ENCODE measurements at regions not wholly inside any gene's neighbourhood (a gene's known extent, or its start where the extent isn't known, plus 50 kb on each side); places are given as distances from the start of the nearest gene placed in this dataset.

- TF ChIP-seq POLR2A (IDR thresholded peaks at IDR 0.05; ENCODE audit: low read depth, low read length) (no peak), POLR2AphosphoS5 (IDR thresholded peaks at IDR 0.05; ENCODE audit: low read depth, low read length) (no peak), TAF1 (IDR thresholded peaks at IDR 0.05; ENCODE audit: borderline replicate concordance, low read depth, low read length) (no peak)
Observed at GRCh38 chr4:27915822-27916221, 1055.2 kb downstream of the STIM2 start.
